RPMI8226 (cell line): ENCODE measurements at regions not wholly inside any gene's neighbourhood (a gene's known extent, or its start where the extent isn't known, plus 50 kb on each side); places are given as distances from the start of the nearest gene placed in this dataset.
"Not testable (repeated sequence)": the region's sequence is repeated elsewhere in the genome, so short reads cannot be mapped to it uniquely, and the experiment has no call there.

ENCODE experiments used
- DNase-seq: peaks from one replicate; pipeline ENCODE4 v3.0.0-alpha.2; 2015

DNA sequence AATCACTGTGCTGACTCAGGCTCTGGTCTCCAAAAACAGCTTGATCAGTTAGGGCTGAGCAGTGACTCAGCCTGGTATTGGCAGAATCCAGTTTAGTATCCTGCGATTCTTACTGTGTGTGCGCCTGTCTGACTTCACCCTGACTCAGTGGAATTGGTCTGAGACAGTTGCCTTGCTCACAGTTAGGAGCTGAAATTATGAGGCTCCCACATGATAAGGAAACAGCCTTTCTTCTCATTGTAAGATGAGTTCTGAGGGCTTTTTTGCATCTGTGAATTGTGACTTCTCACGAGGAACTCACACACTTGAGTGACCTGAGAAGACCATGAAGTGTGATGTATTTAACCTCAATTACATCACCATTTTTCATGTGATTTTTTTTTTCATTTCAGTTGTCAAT lies 1282.4 kb downstream of the RPIA start:
- not testable (repeated sequence) for DNase-seq

DNA sequence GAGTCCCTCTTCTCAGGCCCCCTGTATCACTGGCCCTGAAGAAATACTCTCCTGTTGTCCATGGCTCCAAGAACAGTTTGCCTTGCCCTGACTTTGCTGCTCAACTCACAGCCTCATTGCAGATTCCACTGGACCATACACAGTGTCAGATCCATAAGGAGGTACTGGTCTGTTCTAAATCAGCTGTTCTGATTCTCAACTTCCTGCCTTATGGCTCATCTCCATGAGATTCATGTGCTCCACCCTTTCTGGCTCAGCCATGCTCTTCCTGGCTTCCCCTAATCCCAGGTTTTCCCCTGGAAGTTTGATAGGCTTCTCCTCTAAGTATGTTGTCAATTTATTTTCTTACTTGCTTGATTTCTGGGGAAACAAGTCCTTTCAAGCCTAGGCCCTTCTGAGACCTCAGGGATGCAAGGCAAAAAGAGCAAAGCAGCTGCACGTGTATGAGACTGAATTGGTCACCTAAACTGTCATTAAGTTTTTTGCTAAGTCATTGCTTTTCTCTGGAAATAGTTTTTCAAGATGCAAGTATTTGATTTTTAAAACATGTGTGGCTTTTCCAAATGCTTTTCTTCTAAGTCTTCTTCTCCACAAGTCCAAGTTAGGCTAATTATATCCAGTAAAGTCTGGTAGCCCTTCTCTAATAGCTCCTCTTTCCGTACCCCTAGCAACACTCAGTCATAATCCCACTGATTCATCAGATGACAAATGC lies 1288.5 kb downstream of the RPIA start:
- not testable (repeated sequence) for DNase-seq

DNA sequence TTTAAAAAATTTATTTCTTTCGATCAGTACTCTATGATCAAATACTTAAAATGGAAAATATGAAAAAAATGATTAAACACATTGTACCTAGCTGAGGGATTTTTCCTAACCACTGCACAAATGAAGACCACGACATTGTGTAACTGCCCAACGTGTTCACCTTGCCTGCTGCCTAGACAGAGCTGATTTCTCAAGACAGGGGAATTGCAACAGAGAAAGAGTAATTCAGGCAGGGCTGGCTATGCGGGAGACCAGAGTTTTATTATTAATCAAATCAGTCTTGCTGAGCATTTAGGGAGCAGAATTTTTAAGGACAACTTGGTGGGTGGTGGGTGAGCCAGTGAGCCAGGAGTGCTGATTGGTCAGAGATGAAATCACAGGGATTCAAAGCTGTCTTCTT lies 1290.8 kb downstream of the RPIA start:
- DNase-seq, result not testable (repeated sequence)

DNA sequence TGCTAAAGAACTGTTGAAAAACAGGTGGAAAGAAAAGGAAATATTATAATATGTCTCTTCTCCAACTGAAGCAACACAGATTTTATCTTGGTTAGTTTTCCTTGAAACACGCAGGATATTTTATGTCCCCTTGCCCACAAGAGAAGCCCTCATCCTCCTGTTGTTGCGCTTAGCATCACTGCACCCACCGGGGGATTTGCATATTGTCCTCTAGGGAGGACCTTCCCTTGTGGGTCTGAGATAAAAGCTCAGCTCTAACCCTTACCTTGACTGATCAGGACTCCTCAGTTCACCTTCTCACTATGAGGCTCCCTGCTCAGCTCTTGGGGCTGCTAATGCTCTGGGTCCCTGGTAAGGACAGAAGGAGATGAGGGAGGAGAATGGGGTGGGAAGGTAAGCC lies 1294.2 kb downstream of the RPIA start:
- DNase-seq, result not testable (repeated sequence)

DNA sequence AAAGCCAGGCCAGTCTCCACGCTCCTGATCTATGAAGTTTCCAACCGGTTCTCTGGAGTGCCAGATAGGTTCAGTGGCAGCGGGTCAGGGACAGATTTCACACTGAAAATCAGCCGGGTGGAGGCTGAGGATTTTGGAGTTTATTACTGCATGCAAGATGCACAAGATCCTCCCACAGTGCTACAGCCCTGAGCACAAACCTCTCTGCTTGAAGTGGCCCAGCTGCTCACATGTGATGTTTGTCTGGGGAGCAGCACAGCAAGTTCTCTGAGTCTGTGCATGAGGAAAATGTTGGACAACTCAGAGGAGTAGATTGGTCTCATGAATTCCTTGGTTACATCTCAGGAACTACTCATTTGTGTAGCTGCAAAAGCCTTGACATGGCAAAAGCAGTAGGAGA lies 1295.1 kb downstream of the RPIA start:
- DNase-seq, result not testable (repeated sequence)

DNA sequence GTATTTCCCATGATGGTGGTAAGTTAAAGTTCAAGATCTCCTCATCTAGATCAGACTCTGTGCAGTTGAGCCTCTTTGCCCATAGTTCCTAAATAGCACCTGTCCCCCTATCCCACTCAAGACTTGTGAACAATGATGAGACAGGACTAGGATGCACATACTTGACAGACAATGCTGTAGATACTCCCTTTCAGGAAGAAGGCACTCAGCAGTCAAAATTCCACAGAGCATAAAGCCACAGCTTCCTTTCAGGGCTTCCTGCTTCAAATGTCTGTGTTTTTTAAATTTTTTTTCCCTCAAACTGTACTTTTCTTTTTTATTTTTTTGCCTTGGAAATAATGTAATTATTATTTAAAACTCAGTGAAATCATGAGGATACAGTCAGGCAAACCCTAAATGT lies 1305.3 kb downstream of the RPIA start:
- not testable (repeated sequence) for DNase-seq

DNA sequence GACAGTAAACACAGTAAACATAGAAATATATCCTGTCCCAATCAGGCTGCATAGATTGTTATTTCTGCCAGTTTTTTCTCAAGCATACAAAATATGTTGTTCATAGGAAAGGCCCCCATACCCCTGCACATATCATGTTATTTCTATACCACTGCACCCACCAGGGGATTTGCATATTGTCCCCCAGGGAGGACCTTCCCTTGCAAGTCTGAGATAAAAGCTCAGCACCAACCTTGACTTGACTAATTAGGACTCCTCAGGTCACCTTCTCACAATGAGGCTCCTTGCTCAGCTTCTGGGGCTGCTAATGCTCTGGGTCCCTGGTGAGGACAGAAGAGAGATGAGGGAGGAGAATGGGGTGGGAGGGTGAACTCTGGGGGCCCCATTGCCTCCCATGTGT lies 1313.1 kb downstream of the RPIA start:
- not testable (repeated sequence) for DNase-seq

DNA sequence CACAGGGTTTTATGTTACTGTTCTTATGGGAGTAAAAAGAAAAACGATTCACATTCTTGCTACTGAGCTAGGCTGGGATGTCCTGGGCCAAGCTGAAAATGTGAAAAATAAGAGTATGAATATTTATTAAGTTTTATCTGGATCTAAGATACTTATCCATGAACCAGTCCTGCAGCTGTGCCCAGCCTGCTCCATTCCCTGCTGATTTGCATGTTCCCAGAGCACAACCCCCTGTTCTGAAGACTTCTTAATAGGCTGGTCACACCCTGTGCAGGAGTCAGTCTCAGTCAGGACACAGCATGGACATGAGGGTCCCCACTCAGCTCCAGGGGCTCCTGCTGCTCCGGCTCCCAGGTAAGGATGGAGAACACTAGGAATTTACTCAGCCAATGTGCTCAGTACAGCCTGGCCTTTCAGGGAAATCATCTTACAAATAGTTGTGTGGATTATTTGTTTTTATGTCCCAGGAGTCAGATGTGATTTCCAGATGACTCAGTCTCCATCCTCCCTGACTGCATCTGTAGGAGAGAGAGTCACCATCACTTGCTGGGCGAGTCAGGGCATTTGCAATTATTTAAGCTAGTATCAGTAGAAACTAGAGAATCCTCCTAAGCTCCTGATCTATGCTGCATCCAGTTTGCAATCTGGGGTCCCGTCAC lies 1319.1 kb downstream of the RPIA start:
- DNase-seq, result not testable (repeated sequence)

DNA sequence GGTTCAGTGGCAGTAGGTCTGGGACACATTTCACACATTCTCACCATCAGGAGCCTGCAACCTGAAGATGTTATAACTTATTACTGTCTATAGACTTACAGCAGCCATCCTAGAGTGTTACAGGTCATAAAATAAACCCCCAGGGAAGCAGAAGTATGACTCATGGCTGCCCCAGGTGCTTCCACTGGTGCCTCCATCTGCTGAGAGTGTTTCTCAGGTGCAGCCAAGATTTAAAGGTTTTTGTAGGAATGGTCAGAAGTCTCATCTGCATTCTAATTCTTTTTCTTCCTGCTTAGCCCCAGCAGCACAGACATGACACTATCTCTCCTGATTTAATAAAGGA lies 1319.6 kb downstream of the RPIA start:
- not testable (repeated sequence) for DNase-seq

DNA sequence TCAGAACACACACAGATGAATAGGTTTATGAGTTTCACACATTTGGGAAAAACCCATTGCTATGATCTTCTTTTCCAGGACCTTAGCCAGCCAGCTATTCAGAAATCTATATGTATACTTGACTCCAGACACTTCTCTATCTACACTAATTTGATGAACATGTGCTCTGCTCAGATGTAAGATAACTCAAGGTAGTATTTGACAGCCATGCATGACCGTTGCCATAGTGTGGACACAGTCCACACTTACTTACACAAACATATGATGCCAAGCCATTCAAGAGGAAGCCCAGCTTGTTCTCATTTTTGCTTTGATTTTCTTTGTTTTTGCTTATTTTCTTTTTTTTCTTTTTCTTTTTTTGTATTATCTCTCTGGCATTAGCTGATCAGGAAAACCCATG lies 1328.4 kb downstream of the RPIA start:
- not testable (repeated sequence) for DNase-seq

DNA sequence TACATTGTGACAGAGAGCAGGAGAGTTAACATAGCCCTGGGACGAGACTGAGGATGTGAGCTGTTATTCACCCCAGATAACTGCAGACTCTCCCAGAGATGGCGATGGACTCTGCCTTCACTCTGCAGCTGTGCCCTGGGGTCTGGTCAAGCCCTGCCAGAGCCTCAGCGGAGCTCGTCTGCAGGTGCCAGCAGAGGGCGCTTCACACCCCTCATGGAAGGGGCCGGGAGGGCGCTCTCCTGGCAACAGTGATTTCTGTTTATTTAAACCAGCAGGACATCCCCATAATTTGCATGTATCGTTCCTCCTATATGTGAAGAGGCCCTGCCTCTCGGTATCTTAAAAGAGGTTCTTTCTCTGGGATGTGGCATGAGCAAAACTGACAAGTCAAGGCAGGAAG lies 1329.8 kb downstream of the RPIA start:
- not testable (repeated sequence) for DNase-seq

DNA sequence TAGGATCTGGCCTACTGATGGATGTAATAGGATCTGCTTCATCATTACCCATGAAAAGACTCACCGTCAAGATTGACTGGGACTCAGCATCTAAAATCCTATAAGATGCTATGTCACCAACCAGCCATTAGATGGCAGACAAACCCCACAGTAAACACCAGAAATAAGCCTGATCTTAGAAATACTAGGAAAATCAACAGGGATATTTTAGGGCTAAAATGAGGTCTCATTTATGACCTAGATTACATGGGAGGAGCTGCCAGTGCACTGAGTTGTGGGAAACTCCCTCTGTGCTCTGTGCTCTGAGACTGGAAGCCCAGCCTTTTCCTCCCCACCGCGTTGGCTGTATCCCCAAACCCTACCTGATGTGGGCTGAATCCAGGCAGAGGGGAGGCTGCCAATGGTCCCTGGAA lies 1335.8 kb downstream of the RPIA start:
- DNase-seq, result not testable (repeated sequence)

DNA sequence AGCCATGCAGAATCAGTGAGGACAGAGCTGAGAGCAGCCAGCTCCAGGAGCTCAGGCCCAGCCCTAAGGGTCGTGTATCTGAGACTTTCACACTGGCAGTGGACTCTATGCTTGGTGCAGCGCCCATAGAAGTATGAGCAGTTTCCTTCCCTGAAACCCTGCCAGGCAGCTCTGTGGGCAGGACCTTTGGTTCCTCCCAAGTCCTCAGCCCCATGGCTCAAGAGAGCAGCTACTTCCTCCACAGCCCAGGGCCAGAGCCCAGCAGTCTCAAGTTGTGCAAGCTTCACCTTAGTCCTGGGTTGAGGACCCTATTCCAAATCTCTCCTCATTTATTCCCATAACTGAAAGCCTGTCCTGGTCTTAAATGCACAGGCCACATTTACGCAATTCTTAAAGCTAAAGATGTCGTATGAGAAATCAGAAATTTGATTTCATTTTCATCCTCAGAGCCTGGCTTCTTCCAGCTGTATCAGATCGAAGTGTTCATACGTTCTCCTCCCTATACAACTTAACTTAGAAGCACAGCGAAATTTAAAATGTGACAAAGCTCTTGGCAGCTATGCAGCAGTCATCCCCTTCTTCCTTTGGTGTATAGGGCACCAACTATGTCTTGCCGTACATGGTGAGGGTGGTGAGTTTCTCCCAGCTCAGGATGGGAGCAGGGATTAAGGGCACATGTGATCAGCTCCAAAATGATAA lies 1337.1 kb downstream of the RPIA start:
- not testable (repeated sequence) for DNase-seq

DNA sequence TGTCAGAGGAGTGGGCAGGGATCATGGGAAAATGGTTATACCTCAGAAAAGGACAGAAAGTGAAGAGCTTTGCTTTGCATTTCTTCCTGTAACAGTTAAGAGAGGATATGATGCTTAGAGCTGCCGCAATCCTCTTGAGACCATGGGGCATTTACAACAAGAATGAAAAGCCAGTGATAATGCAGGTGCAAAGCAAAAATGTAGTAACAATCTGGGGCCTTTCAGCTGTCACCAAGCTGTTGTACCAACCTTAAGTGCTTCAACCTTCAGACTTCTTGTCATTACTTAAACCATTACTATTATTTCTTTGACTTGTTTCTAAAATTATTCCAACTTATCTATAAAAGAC lies 1337.6 kb downstream of the RPIA start:
- DNase-seq, result not testable (repeated sequence)

DNA sequence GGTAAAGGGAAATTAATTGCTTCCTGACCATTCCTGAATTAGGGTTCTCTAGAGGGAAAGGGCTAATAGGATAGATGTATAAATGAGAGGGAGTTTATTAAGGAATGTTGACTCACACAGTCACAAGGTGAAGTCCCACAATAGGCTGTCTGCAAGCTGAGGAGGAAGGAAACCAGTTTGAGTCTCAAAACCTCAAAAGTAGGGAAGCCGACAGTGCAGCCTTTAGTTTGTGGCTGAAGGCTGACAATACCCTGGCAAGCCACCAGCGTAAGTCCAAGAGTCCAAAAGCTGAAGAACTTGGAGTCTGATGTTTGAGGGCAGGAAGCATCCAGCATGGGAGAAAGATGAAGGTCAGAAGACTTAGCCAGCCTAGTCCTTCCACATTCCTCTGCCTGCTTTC lies 1340.8 kb downstream of the RPIA start:
- not testable (repeated sequence) for DNase-seq

DNA sequence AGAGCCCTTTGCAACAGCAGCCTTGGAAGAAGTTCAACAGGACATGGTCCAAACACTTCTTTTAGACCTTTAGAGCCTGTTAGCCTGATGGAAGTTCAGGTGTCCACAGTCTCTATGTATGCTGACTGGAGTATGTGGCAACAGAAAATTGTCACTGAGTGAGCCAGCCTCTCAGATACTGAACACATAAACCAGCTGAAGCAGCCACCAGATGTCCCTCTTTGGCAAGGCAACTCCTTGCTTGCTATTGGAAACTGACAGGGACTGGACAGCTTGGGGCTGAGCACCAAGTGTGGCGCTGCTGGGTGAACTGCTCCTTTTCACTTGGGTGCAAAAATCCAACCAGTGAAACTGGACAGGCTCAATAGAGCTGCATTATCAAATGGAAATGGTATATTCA lies 1344.9 kb downstream of the RPIA start:
- DNase-seq, result peak; percentile 37

DNA sequence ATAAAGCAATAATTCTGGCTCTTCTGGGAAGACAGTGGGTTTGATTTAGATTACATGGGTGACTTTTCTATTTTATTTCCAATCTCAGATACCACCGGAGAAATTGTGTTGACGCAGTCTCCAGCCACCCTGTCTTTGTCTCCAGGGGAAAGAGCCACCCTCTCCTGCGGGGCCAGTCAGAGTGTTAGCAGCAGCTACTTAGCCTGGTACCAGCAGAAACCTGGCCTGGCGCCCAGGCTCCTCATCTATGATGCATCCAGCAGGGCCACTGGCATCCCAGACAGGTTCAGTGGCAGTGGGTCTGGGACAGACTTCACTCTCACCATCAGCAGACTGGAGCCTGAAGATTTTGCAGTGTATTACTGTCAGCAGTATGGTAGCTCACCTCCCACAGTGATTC lies 1347.6 kb downstream of the RPIA start:
- DNase-seq, result not testable (repeated sequence)

DNA sequence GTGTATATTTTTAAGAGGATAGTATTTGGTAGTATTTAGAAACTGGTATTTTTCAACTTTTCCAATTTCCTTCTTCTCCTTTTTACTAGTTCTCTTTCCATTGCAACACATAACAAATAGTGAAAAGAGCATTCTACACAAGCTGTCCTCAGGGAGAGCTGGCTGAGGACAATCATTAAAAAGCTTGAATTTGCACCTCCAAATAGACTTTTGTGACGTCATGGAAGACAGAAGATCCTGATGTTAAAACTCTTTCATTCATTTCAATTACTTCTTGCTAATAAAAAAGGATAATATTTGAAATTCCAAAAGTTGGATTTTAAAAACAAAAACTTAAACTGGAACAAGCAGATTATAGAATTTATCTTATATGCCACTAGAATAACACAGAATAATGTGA lies 1356.3 kb downstream of the RPIA start:
- not testable (repeated sequence) for DNase-seq

DNA sequence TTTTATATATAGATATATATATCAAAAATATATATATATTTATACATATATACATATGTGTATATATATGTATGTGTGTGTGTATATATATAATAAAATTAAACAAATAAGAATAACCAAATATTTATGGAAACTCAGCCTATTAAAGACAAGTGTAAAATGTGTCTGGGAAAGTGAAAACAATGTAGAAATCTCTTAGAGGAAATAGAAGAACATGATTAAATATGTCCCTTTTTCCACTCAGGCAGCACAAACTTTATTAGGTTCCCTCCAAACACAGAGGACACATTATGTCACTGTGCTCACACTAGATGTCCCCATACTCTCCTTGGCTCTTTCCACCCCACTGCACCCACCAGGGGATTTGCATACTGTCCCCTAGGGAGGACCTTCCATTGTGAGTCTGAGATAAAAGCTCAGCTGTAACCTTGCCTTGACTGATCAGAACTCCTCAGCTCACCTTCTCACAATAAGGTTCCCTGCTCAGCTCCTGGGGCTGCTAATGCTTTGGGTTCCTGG lies 1360.7 kb downstream of the RPIA start:
- DNase-seq, result not testable (repeated sequence)

DNA sequence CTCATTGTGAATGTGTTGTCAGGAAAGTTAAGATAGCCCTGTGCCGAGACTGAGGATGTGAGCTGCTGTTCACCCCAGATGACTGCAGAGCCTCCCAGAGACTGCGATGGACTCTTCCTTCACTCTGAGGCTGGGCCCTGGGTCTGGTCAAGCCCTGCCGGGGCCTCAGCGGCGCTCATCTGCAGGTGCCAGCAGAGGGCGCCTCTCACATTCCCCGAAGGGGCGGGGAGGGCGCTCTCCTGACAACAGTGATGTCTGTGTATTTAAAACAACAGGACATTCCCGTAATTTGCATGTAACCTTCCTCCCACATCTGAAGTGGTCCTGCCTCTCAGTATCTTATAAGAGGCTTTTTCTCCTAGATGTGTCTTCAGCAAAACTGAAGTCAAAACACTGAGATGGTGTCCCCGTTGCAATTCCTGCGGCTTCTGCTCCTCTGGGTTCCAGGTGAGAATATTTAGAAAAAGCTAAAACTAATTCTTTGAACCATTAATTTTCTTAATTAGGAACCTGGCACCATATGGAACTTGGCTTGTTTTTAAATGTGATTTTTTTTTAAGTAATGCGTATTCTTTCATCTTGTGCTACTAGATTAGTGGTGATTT lies 1377.9 kb downstream of the RPIA start:
- peak; percentile 60 for DNase-seq

DNA sequence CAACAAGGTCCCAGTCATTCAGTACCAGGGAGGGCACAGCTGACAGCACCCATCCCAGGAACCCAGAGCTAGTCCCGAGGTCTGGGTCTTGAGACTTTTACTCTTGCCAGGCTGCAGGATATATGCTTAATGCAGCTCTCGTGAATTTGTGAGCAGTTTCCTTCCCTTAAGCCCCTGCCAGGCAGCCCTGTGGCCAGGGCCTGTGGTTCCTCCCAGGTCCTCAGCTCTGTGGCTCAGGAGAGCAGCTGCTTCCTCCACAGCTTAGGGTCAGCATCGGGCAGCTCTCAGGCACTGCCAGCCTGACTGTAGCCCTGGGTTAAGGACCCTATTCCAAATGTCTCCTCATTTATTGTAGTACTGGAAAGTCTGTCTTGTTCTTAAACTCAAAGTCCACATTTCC lies 1384.8 kb downstream of the RPIA start:
- no peak for DNase-seq

DNA sequence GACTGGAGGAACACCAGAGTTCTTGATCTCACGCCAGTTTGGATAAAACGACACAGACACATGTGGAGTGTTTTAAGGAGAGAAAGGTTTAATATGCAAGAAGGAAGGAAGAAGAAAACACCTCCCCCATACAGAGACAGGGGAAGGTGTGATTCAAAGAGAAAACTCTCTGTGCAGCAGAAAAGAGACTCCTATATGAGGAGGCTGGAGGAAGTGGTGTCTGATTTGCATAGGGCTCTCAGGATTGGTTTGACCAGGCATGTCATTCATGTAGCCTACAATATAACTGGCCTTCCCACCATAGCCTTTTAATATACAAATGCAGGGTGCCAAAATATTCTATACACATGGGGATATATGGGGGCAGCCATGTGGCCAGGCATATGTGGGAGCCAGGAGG lies 1386.5 kb downstream of the RPIA start:
- DNase-seq, result no peak

DNA sequence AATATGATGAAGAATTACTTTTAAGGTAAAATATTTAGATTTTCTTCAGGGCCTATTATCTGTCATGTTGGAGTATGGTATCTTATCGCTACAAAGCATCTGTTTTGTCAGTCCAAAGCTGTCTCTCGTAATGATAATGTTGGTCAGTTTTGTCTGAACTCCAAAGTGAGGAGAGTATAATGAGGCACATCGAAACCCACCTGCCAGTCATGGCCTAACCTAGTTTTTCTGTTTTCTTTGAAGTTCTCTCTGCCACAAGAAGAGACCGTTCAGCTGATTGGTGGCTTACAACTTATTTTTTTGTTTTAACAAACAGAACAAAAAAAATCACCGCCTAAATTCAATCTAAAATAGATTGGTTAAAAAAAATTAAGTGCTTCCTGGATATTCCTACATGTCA lies 1387.9 kb downstream of the RPIA start:
- no peak for DNase-seq

DNA sequence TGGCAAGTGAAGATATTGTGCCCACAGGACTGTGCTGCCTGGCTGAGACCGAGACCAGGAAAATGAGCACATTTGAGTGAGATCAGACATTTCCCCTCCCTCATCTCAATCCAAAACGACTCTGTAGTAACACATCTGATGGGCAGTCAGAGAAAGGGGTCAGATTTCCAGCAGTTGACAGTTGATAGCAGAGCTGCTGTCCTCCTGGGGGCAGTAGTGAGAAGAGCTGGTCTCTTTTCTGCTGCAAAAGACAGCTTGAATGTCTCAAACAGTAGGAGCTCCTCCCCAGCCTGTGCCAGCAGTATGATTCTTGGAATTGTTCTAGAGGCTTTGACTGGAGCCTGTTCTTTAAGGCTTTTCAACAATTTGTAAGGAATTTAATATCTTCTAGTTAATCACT lies 1396.3 kb downstream of the RPIA start:
- DNase-seq, result peak; percentile 7
